ENCODE measurements at regions not wholly inside any gene's neighbourhood (a gene's known extent, or its start where the extent isn't known, plus 50 kb on each side); places are given as distances from the start of the nearest gene placed in this dataset.
A peak's percentile ranks its signal among the peaks of the same experiment; 100 is the strongest.

DNA sequence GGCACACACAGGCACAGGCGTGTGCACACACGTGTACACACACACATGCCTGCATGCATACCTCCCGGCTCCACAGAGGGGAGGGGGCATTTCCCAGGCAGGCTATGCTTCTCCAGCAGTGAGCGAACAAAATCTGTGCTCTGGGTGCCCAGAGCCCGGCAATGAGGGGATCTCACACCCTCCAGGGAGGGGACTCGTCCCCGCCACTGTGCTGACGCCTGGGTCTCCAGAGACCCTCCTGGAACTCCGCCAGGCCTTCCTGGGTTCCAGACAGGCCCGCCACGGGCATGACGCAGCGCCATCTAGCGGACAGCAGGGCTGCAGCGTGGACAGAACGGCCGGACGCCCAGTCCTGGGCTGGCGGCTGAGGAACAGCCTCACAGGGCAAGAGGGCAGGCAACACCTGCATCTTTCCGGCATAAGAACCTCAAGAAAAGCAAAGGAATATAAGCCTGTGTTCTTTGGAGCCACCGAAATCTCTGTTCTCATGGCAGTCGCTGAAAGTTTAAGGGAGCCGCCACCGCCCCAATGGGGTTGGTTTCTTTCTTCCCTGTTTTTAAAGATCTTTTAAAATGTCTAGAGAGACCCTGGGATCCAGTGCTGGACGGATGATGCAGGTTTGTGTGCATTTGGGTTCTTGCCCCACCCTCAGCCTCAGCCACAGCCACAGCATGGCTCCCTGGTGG is 135.6 kb upstream of the PPP1R26 start:
- dilution Hi-C loops (cut with HindIII; ENCODE audit: low sequenced_read_pairs, unreplicated experiment) (no loop called here), intact Hi-C loops (cut with micrococcal nuclease) (no loop called here), in situ Hi-C loops (cut with MboI; ENCODE audit: low sequenced_read_pairs) (no loop called here)
- no peak overlapping the region for H2BK120ac ChIP-seq (ENCODE audit: low read depth, low read length)
- no peaks in the 10 kb centered on the region for H3K79me1 ChIP-seq (ENCODE audit: low read depth in 1 of 2, low read length in 2 of 2)
- H3K56ac ChIP-seq (ENCODE audit: extremely low read depth, insufficient read depth, low read length) = no peak overlapping the region
- BruUV-seq (replicated peaks) = no TSS peak
- no peak overlapping the region for H3K9ac ChIP-seq (ENCODE audit: low read depth, low read length)
- H3K4me3 ChIP-seq (ENCODE audit: insufficient read depth, low read depth, low read length) = no peak overlapping the region
- H3K27ac ChIP-seq (ENCODE audit: insufficient read depth, low read length) = no peak overlapping the region
- H2AK5ac ChIP-seq (ENCODE audit: low read depth, low read length) = no peak overlapping the region
- H3K36me3 ChIP-seq (ENCODE audit: control insufficient read depth, insufficient read depth, low read length) = no peaks in the 10 kb centered on the region
- H3K23ac ChIP-seq (ENCODE audit: low read depth, low read length) = no peak overlapping the region
- no peak overlapping the region for H3K4ac ChIP-seq (ENCODE audit: low read depth, low read length)
- H2AFZ ChIP-seq (replicated peaks; ENCODE audit: low read length, poor library complexity) = no peak overlapping the region
- H3K9me3 ChIP-seq (ENCODE audit: control insufficient read depth, insufficient read depth, low read length) = no peaks in the 10 kb centered on the region
- POLR2A ChIA-PET (ENCODE audit: unreplicated experiment) = no interaction called here
- no peak overlapping the region for H3K4me2 ChIP-seq (ENCODE audit: low read depth, low read length)
- H4K20me1 ChIP-seq (ENCODE audit: insufficient read depth, low read length) = no peaks in the 10 kb centered on the region
- peak; percentile 40 for TF ChIP-seq RAD21 (IDR thresholded peaks at IDR 0.05; ENCODE audit: low read length)
- TF ChIP-seq SMC3 (IDR thresholded peaks at IDR 0.05; ENCODE audit: low read depth, low read length) = peak; percentile 40
- no peak for TF ChIP-seq CEBPB (IDR thresholded peaks at IDR 0.05; ENCODE audit: low read depth, low read length)
- TF ChIP-seq, protein P1, sequence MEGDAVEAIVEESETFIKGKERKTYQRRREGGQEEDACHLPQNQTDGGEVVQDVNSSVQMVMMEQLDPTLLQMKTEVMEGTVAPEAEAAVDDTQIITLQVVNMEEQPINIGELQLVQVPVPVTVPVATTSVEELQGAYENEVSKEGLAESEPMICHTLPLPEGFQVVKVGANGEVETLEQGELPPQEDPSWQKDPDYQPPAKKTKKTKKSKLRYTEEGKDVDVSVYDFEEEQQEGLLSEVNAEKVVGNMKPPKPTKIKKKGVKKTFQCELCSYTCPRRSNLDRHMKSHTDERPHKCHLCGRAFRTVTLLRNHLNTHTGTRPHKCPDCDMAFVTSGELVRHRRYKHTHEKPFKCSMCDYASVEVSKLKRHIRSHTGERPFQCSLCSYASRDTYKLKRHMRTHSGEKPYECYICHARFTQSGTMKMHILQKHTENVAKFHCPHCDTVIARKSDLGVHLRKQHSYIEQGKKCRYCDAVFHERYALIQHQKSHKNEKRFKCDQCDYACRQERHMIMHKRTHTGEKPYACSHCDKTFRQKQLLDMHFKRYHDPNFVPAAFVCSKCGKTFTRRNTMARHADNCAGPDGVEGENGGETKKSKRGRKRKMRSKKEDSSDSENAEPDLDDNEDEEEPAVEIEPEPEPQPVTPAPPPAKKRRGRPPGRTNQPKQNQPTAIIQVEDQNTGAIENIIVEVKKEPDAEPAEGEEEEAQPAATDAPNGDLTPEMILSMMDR (conservative IDR thresholded peaks at IDR 0.05; ENCODE audit: low read depth, low read length) = peak; percentile 51
- H3K27me3 ChIP-seq (ENCODE audit: control insufficient read depth, insufficient read depth, low read length) = no peaks in the 10 kb centered on the region; the same call in 1 of the 2 replicates
- no peak overlapping the region for H3K14ac ChIP-seq (replicated peaks; ENCODE audit: low read depth, low read length)
- H4K5ac ChIP-seq (ENCODE audit: low read depth, low read length) = no peak overlapping the region
- peak; percentile 72 for ATAC-seq (ENCODE audit: low read depth)
- H3K9me1 ChIP-seq (ENCODE audit: insufficient read depth, low read length) = no peaks in the 10 kb centered on the region
- WGBS, 2 experiments (ENCODE audit: extremely low coverage in 2 of 2, insufficient read length in 1 of 2) = 4% methylated on average over 11 of the region's 25 CpGs; no CpG with 5 or more reads in 1 of the 2 experiments
- H3K18ac ChIP-seq (ENCODE audit: low read depth, low read length) = no peak overlapping the region
- H4K91ac ChIP-seq (ENCODE audit: insufficient read depth, low read depth, low read length) = no peak overlapping the region
- CTCF ChIA-PET = no interaction called here
- H4K8ac ChIP-seq (ENCODE audit: low read depth in 2 of 2, low read length in 2 of 2) = no peak overlapping the region
- H3K4me1 ChIP-seq (ENCODE audit: control insufficient read depth, insufficient read depth, low read length) = no peaks in the 10 kb centered on the region
- no peak overlapping the region for H2BK15ac ChIP-seq (ENCODE audit: low read depth, low read length)
- H2AK9ac ChIP-seq (replicated peaks; ENCODE audit: low read depth, low read length, poor library complexity) = no peak overlapping the region
- no peak overlapping the region for H2BK20ac ChIP-seq (ENCODE audit: low read depth, low read length)
- peak; percentile 5 for DNase-seq
- no peak overlapping the region for H2BK5ac ChIP-seq (ENCODE audit: low read depth, low read length, poor library complexity, severe bottlenecking)

All from IMR-90 (cell line).